Stimulated activated CD4-positive, alpha-beta T cell treated with anti-CD3 and anti-CD28 coated beads, Interleukin-4, amount 100 ng/mL, for 24 hours (primary cell): ENCODE measurements at regions not wholly inside any gene's neighbourhood (a gene's known extent, or its start where the extent isn't known, plus 50 kb on each side); places are given as distances from the start of the nearest gene placed in this dataset.

Experiments
- DNase-seq: peaks from one replicate; pipeline ENCODE4 v3.0.0-alpha.2; 2020

GRCh38 chr2:19580264-19580663, 221.8 kb upstream of the OSR1 start:
- DNase-seq, result no peak

- no peak for DNase-seq
These were observed 221.0 kb upstream of the OSR1 start for GRCh38 chr2:19579461-19579860.

- DNase-seq, result no peak
These were observed 219.3 kb upstream of the OSR1 start for GRCh38 chr2:19577723-19578122.

- DNase-seq, result no peak
These were observed 218.0 kb upstream of the OSR1 start for GRCh38 chr2:19576411-19576810.

GRCh38 chr2:19575641-19576040, 217.2 kb upstream of the OSR1 start:
- no peak for DNase-seq

- DNase-seq, result no peak
These were observed 216.4 kb upstream of the OSR1 start for GRCh38 chr2:19574778-19575260.

- no peak for DNase-seq
These were observed 215.4 kb upstream of the OSR1 start for GRCh38 chr2:19573784-19574183.

- DNase-seq, result no peak
These were observed 213.3 kb upstream of the OSR1 start for GRCh38 chr2:19571773-19572172.

- no peak for DNase-seq
These were observed 210.9 kb upstream of the OSR1 start for GRCh38 chr2:19569300-19569791.

GRCh38 chr2:19568809-19569208, 210.4 kb upstream of the OSR1 start:
- DNase-seq, result no peak

GRCh38 chr2:19560785-19561184, 202.4 kb upstream of the OSR1 start:
- no peak for DNase-seq

- no peak for DNase-seq
These were observed 201.3 kb upstream of the OSR1 start for GRCh38 chr2:19559596-19560240.

- no peak for DNase-seq
These were observed 198.2 kb upstream of the OSR1 start for GRCh38 chr2:19556648-19557047.

GRCh38 chr2:19554520-19554919, 196.1 kb upstream of the OSR1 start:
- DNase-seq, result no peak

GRCh38 chr2:19552270-19552669, 193.8 kb upstream of the OSR1 start:
- no peak for DNase-seq

GRCh38 chr2:19550750-19551149, 192.3 kb upstream of the OSR1 start:
- no peak for DNase-seq

- no peak for DNase-seq
These were observed 191.4 kb upstream of the OSR1 start for GRCh38 chr2:19549821-19550220.

GRCh38 chr2:19548116-19548515, 189.7 kb upstream of the OSR1 start:
- no peak for DNase-seq

- DNase-seq, result no peak
These were observed 188.9 kb upstream of the OSR1 start for GRCh38 chr2:19547321-19547720.

GRCh38 chr2:19545507-19545906, 187.1 kb upstream of the OSR1 start:
- no peak for DNase-seq

GRCh38 chr2:19543663-19544383, 185.4 kb upstream of the OSR1 start:
- DNase-seq, result no peak

GRCh38 chr2:19542796-19543662, 184.6 kb upstream of the OSR1 start:
- no peak for DNase-seq

GRCh38 chr2:19541884-19542283, 183.5 kb upstream of the OSR1 start:
- DNase-seq, result no peak
